GM19395 (cell line): ENCODE measurements at regions not wholly inside any gene's neighbourhood (a gene's known extent, or its start where the extent isn't known, plus 50 kb on each side); places are given as distances from the start of the nearest gene placed in this dataset.

Source experiments
- ATAC-seq: cut with Tn5 transposase; IDR thresholded peaks from one replicate; pipeline ENCODE4 v1.9.1; 2021; ENCODE audit warnings: mild to moderate bottlenecking, moderate library complexity; ENCODE audit not compliant: unreplicated experiment

DNA sequence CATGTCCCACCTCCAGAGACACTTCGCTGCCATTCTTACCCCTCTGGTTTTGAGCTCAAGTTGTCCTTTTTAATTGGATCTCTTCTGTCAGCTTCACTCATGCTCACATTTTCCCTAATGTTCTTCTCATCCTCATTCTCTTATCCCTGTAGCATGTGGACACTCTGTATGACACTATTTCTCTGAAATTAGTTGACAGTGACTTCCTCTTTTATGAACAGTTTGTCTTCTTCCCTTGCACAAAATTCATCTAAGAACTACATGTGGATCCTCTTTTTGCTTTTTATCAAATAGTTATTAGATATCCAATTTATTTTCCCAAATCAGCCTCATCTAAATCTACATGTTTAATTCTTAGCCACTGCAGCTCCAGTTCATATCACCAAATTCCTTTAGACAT is 676.2 kb downstream of the MAT2B start:
- ATAC-seq: no peak

DNA sequence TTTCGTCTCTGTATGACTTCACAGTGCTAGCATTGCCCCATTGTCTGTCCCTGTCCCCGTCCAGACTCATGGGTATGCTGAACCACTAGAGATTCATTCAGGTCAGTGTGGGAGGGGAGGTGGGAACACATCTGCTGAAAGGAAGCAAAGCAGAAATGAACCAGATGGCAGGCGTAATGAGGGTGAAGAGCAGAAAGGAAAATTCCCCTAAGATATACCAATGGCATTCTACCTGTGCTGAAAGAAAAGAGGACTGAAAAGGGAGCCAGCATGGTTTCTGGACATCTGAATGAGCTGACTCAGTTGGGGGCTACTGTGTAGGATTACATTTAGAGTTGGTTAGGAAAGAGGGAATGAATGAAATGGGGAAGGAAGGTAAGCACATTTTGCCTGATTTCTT is 678.7 kb downstream of the MAT2B start:
- no peak for ATAC-seq

DNA sequence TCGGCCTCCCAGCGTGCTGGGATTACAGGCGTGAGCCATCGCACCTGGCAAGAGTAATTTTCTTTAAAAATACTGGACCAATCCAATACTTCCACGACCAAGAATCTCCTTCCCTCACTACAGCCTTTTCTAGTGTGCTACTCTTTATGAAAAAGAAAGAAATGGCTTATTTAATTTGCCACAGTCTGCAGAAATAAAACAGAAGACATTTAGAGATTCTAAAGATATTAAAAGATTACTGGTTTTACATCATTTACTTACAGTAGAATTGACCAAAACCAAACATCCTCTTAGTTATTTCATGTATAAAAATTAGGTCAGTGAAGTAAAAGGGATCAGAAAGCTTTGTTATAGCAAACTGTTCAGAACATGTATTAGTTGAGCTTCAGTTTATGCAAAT is 679.6 kb downstream of the MAT2B start:
- ATAC-seq: no peak

DNA sequence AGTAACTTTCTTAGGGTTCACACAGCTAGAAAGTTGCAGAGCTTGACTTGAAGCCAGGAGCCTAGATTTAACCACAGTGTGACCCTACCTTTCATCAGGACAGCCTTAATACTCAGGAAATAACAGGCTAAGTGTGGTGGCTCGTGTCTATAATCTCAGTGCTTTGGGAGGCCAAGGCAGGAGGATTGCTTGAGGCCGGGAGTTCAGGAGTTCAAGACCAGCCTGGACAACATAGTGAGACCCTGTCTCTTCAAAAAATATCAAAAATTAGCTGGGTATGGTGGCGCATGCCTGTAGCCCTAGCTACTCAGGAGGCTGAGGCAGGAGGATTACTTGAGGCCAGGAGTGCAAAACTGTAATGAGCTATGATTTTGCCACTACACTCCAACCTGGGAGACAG is 681.1 kb downstream of the MAT2B start:
- no peak for ATAC-seq

DNA sequence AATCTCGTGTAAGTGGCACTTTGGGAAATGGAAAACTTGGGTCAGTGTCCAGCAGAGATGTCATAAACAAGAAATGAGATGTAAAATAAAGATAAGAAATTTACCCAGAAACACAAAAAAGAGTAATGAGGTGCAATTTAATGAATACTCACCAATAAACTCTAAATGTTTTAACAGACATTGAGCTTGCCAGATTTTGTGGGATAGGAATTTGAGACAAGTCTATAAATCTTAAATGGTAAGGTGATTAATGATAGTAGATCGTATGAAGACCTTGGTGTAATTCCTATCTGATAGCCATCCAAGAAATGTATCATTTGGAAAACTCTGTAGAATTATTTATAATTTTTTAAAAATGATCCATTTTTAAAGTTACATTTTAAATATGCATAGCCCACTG is 682.4 kb downstream of the MAT2B start:
- ATAC-seq: no peak

DNA sequence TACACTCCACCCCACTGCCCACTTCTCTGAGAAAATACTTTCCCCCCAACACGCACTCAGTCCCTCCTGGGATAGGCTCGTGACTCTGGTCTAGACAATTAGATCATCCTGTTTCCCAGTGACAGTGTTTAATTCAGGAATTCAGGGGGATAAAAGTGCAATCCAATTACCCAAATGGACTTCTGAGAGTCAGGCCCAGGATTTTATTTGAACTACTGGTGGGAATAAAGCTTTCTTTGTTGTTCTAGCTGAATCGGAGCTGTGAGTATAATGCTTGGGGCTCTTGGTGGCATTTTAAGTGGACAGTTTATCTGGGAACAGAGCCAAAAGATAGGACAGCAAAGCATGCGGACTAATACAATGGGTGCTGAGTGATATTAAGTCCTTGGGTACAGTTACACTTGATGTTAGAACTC is 683.3 kb downstream of the MAT2B start:
- ATAC-seq: no peak

DNA sequence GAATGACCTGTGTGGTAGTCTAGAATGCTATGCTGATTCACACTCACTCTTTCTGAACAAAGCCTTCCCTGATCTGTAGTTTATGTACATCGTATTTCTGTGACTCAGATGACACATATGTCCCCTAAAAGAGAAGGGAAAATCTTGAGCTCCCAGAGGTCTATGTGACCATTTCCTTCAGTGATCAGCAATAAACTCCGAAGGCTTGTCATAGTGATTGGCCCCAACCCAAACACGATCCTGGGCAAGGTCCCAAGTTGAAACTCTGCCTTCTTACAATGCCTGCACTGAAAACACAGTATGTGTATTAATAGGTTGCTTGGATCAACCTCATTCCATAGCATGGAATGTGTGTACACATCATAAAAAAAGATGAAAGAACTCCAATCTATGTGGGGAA is 685.8 kb downstream of the MAT2B start:
- no peak for ATAC-seq

DNA sequence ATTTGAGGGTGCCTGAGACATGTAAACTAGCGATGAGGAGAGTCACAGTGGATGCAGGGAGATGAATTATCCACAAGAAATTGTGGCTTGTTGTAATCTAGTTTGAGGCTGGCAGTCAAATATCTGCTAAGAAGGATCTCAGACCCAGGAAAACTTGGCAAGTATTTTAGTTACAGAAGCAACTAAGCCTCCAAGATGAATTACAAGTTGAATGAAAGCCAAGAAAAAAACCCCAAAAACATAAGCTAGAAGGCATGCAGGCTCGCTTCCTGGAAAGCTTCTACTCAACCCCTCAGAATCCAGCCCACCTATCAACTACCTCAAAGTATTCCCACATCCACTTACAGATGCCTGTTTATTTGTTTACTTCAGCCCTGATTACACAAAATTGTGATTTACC is 696.9 kb downstream of the MAT2B start:
- no peak for ATAC-seq

DNA sequence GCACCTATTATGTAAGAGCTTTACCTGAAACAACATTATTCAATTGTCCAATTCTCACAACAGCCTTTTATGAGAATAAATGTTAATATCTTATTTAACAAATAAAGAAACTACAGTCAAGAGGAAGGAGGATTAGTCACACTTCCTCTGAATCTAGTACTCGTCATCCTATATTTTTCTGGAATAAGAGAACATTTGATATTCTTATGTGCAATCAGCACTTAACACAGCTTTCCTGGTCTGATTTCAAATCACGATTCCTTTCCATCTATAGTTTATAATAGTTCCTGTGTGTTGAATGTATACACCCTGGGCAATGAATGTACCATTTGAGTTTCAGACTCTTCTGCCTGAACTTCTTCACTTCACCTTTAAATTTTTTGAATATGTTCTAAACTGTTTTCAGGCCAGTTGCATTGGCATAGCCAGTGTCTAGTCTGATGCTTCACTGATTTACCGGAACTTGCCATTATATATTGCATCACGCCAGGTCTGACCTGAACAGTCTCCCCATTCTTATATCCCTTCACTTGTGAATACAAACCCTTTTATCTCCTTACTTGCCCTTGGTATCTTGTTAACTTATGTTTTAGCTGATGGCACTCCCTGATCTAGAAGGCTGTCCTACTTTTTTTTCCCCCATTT is 698.3 kb downstream of the MAT2B start:
- no peak for ATAC-seq

DNA sequence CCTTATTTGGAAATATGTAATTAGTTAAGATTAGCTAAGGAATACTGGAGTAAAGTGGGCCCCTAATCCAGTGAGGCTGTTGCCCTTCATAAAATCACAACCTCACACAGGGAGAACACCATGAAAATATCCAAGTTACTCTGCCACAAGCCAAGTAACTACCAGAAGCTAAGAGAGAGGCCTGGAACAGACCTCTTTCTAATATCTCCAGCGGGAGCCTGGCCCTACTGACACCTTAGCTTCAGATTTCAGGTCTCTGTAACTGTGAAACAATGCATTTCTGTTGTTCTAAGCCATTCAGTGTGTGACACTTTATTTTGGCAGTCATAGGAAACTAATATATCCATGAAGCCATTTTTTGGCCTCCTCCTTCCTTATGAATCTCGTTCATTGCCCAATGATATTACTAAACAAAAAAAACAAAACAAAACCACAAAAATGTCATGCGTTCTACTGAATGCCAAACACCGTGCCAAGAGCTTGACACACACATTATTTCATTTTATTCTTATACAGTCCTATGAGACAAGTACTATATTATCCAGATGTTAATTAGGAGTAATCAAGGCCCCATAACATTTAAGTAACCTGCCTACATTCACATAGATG is 699.0 kb downstream of the MAT2B start:
- ATAC-seq: no peak

DNA sequence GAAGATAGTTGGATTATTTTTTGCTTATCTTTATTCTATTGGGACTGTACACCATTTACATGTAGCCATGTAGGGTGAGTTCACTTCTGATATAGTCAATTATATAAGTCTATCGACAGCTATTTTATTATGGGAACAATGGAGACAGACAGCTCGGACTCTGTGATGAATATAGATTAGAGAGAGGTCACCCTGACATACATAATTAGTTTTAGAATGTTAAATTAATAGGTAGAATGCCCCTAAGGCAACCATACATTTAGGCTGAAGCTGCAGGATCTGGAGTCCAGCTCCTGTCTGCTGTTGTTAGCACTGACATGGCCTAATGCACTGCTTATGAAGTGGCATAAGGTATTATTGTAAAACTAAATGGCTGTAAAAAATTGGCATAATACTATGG is 700.8 kb downstream of the MAT2B start:
- ATAC-seq: no peak

DNA sequence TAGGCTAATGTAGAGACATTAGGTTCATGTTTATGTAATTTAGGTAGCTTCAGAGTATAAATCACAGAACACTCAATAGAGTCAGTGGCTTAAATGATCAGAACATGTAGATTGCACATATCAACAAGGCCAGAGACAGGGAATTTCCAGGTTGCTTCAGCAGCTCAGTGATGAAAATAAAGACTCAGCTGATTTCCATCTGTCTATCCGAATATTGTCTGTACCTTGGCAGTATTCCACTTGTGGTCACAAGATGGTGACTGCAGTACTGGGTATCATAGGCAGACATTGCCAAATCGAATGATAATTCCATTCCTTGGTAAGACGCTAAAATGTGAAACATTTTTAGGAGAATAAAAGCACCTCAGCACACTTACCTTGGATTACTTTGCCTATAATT is 702.2 kb downstream of the MAT2B start:
- ATAC-seq: no peak

DNA sequence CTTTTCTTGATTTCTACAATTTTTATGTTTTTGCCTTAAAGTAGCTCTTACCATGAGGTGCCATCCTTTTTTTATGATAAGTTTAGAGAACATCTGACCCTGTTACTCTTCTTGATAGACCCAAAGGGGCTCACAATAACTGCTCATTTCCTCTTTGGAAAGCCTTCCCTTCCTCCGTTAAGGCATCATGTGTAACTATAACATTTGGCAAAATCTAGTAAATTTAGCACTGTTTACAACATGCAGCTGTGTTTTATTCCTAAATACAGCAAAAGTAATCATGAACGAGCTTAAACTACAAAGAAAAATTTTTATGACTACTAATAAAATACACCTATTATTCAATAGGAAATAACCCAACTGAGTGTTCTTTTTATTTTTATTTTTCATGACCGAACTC is 705.1 kb downstream of the MAT2B start:
- no peak for ATAC-seq

DNA sequence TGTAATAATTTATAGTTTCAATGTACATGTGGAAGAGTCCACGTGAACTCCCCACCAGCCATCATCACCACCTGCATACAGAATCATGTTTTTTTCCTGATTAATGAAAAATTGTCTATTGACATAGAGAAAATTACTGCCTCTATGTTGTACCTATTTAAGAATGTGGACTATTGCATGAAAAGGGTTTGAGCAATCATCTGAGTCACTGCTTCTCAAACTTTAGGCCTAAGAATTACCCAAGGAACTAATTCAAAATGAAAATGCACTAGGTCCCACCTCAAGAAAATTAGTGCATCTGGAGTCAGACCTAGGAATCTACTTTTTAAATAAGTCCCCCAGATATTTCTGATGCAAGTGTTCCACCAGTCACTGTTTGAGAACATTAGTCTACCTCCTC is 709.3 kb downstream of the MAT2B start:
- no peak for ATAC-seq

DNA sequence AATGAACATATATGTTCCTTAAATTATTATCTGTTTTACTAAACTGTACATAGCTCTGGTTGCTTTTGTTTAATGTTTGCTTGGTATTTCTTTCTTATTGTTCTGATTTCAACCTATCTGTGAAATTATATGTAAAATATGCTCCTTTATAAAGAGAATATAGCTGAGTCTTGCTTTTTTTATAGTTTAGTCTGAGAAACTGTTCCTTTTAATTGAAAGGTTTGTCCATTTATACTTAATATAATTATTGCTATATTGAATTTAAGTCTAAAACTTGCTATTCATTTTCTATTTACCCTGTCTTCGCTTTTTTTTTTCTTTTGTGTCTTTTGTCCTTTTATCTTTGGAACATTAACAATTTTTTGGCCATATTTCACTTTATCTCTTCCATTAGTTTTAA is 712.0 kb downstream of the MAT2B start:
- ATAC-seq: no peak

DNA sequence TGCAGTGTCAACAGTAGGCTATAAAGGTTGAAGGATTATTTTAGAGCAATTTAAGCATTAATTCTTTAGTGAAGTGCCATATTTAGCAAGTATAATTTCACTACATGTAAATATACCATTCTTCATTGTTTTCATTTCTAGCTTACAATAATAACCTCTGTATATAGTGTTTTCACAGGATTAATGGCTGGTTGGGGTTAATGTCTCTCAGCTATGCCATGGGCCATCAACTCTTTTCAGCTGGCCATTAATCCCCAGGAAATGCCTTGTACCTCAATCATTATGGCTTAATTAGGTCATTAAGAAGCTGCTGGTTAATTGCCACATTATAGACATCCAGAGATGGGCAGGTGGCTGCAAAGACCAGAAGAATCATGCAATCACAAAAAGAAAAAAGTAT is 715.1 kb downstream of the MAT2B start:
- ATAC-seq: no peak

DNA sequence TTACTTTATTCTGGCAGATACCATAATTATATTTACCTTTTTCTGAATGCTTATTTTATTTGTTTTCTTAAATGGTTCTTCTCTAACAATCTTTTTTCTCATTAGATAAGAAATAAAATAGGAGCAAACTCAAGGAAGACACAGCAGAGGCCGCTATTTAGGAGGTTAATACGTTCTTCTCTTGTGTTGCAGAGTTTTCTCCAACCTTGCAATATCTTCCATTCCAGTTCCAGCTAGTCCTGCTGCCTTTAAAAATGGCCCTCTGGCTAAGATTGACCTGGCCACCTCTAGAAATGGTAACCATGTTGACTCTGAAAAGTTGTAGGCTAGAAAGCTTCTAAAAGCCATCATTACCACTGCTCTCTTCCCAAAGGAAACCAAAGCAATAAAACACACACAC is 718.8 kb downstream of the MAT2B start:
- ATAC-seq: no peak

DNA sequence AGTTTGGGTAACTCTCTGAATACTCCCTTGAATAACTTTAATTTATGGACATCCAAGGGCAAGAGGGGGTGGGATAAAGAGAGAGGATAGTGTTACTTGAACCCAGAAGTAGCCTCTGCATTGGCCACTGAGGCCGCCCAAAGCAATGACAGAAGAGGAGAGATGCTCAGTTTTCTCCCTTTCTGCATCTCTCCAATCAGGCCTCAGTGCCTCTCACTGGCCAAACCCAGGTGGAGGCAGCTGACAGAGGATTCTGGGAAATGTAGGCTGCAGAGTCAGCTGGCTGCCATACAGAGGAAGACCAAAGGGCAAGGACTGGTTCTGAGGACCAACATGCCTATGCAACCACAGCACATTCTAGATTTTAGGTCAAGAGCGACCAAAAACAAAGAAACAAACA is 719.4 kb downstream of the MAT2B start:
- no peak for ATAC-seq

DNA sequence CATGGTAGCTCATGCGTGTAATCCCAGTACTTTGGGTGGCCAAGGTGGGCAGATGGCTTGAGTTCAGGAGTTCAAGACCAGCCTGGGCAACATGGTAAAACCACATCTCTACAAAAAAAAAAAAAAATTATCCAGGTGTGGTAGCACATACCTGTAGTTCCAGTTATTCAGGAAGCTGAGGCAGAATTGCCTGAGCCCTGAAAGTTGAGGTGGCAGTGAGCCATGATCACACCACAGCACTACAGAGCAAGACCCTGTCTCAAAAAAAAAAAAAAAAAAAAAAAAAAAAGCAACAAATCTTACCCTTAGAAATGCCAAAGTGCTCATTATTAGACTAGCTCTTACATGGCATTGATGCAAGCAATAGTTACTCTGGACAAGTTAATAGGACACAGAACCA is 724.9 kb downstream of the MAT2B start:
- no peak for ATAC-seq

DNA sequence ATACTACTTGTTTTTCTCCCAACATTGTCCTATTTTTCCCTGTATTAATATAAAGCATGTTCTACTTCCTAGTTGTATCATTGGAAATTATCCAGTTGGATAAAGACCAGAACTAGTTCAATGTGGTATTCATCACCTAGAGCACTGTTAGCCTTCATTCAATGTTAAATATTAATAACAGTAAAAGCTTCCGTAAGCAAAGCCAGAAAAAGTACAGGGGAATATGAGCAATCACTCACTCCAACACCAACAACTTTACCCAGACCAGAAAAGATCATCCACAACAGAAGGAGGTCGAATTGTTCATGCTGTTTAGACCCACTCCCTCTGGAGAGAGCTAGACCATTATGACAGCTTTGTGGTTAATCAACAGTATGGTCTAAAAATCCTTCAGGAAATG is 728.4 kb downstream of the MAT2B start:
- no peak for ATAC-seq

DNA sequence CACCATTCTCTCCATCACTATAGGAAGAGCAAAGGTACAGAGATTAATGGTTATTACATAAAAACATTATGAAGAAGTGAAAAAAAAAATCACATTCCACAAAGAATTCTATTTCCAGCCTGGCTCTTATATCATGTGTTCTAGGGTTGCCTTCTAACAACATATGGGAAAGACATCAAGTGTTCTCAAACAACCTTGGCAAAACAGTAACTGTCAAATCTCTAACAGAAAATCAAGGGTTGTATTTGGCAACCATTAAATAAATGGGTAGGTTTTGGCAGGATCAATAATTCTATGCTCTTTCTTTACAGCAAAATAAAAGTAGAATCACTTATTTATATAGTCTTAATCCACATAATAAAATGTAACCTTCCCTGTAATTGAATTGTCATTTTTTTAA is 728.9 kb downstream of the MAT2B start:
- no peak for ATAC-seq

DNA sequence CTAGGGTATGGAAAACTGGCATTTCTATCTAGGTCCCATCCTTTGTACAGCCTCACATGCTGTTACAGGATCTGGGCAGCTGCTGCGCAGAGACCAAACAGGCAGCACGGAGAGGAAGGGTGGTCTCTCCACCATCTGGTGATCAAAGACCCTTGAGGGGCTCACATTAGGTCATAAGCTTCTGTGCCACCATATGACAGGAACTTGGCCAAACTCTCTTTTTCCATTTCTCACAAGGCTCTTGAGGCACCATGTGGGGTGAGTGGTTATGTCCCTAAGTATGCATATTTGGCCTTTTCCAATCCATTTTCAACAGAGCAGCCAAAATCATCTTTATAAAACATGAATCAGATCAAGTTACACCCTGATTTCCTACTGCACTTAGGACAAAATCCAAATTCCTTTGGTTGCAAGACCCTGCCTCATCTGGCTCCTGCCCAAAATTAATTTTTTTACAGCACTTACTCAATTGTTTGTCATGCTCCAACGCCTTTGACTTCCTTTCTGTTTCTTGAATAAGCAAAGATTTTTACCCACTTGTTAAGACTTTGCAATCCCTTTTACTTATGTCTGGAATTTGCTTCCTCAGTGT is 730.0 kb downstream of the MAT2B start:
- no peak for ATAC-seq

DNA sequence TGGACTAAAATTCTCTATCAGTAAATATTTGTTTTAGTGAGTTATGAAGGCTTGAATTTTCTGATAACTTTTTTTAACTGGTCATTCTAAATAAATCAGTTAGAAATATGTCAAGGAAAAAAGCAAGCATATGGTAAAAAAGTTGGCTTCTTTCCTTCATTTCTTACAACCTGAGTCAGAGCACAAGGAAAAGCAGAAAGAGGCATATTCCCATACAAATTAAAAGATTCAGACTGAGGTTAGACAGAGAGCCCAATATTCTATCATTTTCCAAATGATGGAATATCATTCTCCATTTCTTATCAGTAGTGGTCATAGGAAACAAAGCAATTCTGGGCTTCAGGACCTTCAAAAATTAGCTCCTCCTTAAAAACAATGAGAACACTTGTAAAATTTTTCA is 732.1 kb downstream of the MAT2B start:
- no peak for ATAC-seq
